ENCODE measurements at regions not wholly inside any gene's neighbourhood (a gene's known extent, or its start where the extent isn't known, plus 50 kb on each side); places are given as distances from the start of the nearest gene placed in this dataset.

GRCh38 chr5:124262991-124263571, 483.4 kb downstream of the ZNF608 start:
- no peak for DNase-seq (ENCODE audit: low read depth)

- DNase-seq (ENCODE audit: low read depth): no peak
Measured at GRCh38 chr5:124262470-124262869, 484.0 kb downstream of the ZNF608 start.

GRCh38 chr5:124261848-124262247, 484.6 kb downstream of the ZNF608 start:
- no peak for DNase-seq (ENCODE audit: low read depth)

- no peak for DNase-seq (ENCODE audit: low read depth)
Measured at GRCh38 chr5:124260921-124261515, 485.4 kb downstream of the ZNF608 start.

- DNase-seq (ENCODE audit: low read depth): no peak
Measured at GRCh38 chr5:124259017-124259416, 487.4 kb downstream of the ZNF608 start.

- DNase-seq (ENCODE audit: low read depth): no peak
Measured at GRCh38 chr5:124257048-124257447, 489.4 kb downstream of the ZNF608 start.

- no peak for DNase-seq (ENCODE audit: low read depth)
Measured at GRCh38 chr5:124253203-124253810, 493.1 kb downstream of the ZNF608 start.

GRCh38 chr5:124252747-124253146, 493.7 kb downstream of the ZNF608 start:
- no peak for DNase-seq (ENCODE audit: low read depth)

GRCh38 chr5:124252191-124252638, 494.2 kb downstream of the ZNF608 start:
- no peak for DNase-seq (ENCODE audit: low read depth)

- no peak for DNase-seq (ENCODE audit: low read depth)
Measured at GRCh38 chr5:124245276-124245675, 501.2 kb downstream of the ZNF608 start.

- DNase-seq (ENCODE audit: low read depth): no peak
Measured at GRCh38 chr5:124240732-124241131, 505.7 kb downstream of the ZNF608 start.

GRCh38 chr5:124239572-124239971, 506.9 kb downstream of the ZNF608 start:
- DNase-seq (ENCODE audit: low read depth): no peak

GRCh38 chr5:124238350-124238749, 508.1 kb downstream of the ZNF608 start:
- no peak for DNase-seq (ENCODE audit: low read depth)

- DNase-seq (ENCODE audit: low read depth): no peak
Measured at GRCh38 chr5:124237206-124237695, 509.2 kb downstream of the ZNF608 start.

- DNase-seq (ENCODE audit: low read depth): no peak
Measured at GRCh38 chr5:124236361-124237205, 509.9 kb downstream of the ZNF608 start.

GRCh38 chr5:124235576-124235975, 510.9 kb downstream of the ZNF608 start:
- DNase-seq (ENCODE audit: low read depth): no peak

GRCh38 chr5:124234770-124235562, 511.5 kb downstream of the ZNF608 start:
- DNase-seq (ENCODE audit: low read depth): no peak

GRCh38 chr5:124234022-124234769, 512.2 kb downstream of the ZNF608 start:
- no peak for DNase-seq (ENCODE audit: low read depth)

GRCh38 chr5:124232515-124232914, 513.9 kb downstream of the ZNF608 start:
- DNase-seq (ENCODE audit: low read depth): no peak

- DNase-seq (ENCODE audit: low read depth): no peak
Measured at GRCh38 chr5:124231802-124232201, 514.6 kb downstream of the ZNF608 start.

- DNase-seq (ENCODE audit: low read depth): no peak
Measured at GRCh38 chr5:124231230-124231629, 515.2 kb downstream of the ZNF608 start.
